OCI-LY7 (cell line): ENCODE measurements at regions not wholly inside any gene's neighbourhood (a gene's known extent, or its start where the extent isn't known, plus 50 kb on each side); places are given as distances from the start of the nearest gene placed in this dataset.

ENCODE experiments used
- EZH2phosphoT487 ChIP-seq: fragments of 200-600 bp; sonication (generic); IDR thresholded peaks from 2 replicates; pipeline ENCODE4 v1.6.1; 2018; ENCODE audit warnings: low read depth, borderline replicate concordance, mild to moderate bottlenecking, mixed run types, antibody characterized with exemption, low read length, moderate library complexity, mixed read lengths
- TF ChIP-seq, protein P1 (sequence below): fragments of 200-600 bp; sonication (generic); conservative IDR thresholded peaks from 2 replicates; pipeline ENCODE4 v1.5.1; 2014; ENCODE audit warnings: mild to moderate bottlenecking, antibody characterized with exemption, low read length, moderate library complexity, mixed read lengths

DNA sequence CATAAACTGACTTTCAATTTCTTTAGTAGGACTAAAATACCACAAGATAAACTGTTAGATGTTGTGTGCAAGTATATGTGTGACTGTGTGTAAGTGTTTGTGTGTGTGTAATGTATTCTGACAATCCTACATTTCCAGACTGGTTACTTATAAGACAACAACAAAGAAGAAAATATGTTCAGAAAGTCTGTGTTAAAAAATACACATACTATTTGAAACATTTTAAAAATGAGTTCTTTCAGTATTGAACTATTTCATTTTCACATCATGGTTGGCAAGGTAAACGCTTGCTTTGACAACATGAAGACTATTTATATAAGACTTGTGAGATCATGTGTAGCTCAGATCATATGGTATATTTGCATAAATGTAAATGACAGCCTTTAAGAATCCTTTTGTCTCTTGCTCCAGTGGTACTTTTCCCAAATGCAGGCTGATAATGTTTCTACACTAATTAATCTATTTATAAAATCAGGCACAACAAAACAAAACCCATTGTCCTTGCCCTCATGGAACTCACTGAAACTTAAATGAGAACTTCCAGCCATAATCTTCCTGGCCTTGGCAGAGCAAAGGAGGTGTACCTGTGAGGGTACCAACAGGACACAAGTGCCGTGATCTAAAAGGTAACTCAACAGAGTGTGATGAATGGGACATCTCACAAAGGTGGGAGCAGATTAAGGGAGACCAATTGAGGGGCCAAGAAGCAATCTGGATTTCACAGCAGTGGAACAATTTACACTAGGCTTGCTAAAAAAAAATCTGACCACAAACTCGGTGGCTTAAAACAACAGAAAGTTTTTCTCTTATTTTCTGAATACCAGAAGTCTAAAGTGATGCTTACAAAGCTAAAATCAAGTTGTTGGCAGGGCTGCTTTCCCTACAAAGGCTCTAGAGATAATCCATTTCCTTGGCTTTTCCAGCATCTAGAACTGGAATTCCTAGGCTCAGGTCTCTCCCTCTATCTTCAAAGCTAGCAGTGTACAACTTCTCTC lies 349.0 kb downstream of the TBC1D4 start:
- TF ChIP-seq EZH2phosphoT487, result no peak
- TF ChIP-seq, protein P1, sequence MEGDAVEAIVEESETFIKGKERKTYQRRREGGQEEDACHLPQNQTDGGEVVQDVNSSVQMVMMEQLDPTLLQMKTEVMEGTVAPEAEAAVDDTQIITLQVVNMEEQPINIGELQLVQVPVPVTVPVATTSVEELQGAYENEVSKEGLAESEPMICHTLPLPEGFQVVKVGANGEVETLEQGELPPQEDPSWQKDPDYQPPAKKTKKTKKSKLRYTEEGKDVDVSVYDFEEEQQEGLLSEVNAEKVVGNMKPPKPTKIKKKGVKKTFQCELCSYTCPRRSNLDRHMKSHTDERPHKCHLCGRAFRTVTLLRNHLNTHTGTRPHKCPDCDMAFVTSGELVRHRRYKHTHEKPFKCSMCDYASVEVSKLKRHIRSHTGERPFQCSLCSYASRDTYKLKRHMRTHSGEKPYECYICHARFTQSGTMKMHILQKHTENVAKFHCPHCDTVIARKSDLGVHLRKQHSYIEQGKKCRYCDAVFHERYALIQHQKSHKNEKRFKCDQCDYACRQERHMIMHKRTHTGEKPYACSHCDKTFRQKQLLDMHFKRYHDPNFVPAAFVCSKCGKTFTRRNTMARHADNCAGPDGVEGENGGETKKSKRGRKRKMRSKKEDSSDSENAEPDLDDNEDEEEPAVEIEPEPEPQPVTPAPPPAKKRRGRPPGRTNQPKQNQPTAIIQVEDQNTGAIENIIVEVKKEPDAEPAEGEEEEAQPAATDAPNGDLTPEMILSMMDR, result no peak
